HCT116 (cell line): ENCODE measurements at regions not wholly inside any gene's neighbourhood (a gene's known extent, or its start where the extent isn't known, plus 50 kb on each side); places are given as distances from the start of the nearest gene placed in this dataset.

Experiments used
- EZH2 ChIP-seq: fragments of 200-600 bp; sonication (generic); IDR thresholded peaks from 2 replicates; pipeline ENCODE4 v1.6.1; 2017; ENCODE audit warnings: antibody characterized with exemption, mixed run types
- FOSL1 ChIP-seq: IDR thresholded peaks from 2 replicates; pipeline ENCODE4 v1.6.1; 2012; ENCODE audit warnings: low read depth
- JUND ChIP-seq: IDR thresholded peaks from 2 replicates; pipeline ENCODE4 v1.6.1; 2012
- POLR2A ChIP-seq: IDR thresholded peaks from 2 replicates; pipeline ENCODE4 v1.7.0; 2011; ENCODE audit warnings: borderline replicate concordance; ENCODE audit not compliant: insufficient read depth, insufficient read length; ENCODE audit errors: extremely low read depth
- POLR2AphosphoS5 ChIP-seq: IDR thresholded peaks from 2 replicates; pipeline ENCODE4 v1.6.1; 2011; ENCODE audit warnings: mild to moderate bottlenecking, low read depth, low read length, moderate library complexity
- RAD21 ChIP-seq: IDR thresholded peaks from 2 replicates; pipeline ENCODE4 v1.6.1; 2012; ENCODE audit warnings: low read depth, mild to moderate bottlenecking
- SIN3A ChIP-seq: IDR thresholded peaks from 2 replicates; pipeline ENCODE4 v1.6.1; 2012; ENCODE audit warnings: low read depth
- TCF7L2 ChIP-seq: IDR thresholded peaks from 2 replicates; pipeline ENCODE4 v1.7.0; 2011; ENCODE audit warnings: borderline replicate concordance, inconsistent platforms; ENCODE audit not compliant: insufficient read depth, insufficient read length; ENCODE audit errors: extremely low read depth
- ZNF274 ChIP-seq: fragments of 200-500 bp; sonication (Bioruptor generic); IDR thresholded peaks from 2 replicates; pipeline ENCODE4 v1.6.1; 2014; ENCODE audit warnings: mild to moderate bottlenecking, low read depth, low read length, inconsistent platforms
- TF ChIP-seq, protein P1 (sequence below), 3 experiments: fragments of 200-600 bp in 1 of 3; sonication (generic) in 1 of 3; IDR thresholded peaks in 2 of 3; conservative IDR thresholded peaks in 1 of 3; 2 replicates each; pipeline ENCODE4 v1.5.1; 2012 to 2017; ENCODE audit warnings: low read depth in 2 of 3, low read length in 2 of 3, antibody characterized with exemption in 1 of 3, borderline replicate concordance in 1 of 3, control low read depth in 1 of 3, mild to moderate bottlenecking in 1 of 3, mixed read lengths in 1 of 3, mixed run types in 1 of 3, moderate library complexity in 1 of 3; ENCODE audit not compliant: insufficient read depth in 1 of 3
- TF ChIP-seq, protein P2 (sequence below): IDR thresholded peaks from 2 replicates; pipeline ENCODE4 v1.6.1; 2012; ENCODE audit warnings: low read depth

DNA sequence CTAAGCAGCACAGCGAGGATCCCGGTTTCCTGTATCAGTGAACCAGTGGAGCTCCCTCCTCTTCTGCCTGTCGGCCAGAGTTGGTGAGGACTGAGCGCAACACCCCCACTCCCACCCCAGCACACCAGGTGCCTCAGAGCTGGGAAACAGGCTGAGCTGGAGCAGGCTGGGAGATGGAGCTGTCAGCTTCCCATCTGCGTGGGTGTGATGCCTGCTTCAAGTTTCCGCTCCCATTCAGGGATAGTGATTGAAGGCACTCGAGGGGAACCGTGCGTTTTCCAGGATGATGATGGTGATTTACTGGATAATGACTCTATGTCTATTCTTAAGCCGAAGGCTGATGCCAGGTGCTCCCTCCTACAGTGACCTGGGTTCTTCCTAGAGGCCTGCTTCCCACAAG lies 144.5 kb downstream of the TMEM132E start:
- TF ChIP-seq POLR2A = no peak
- TF ChIP-seq, protein P1, sequence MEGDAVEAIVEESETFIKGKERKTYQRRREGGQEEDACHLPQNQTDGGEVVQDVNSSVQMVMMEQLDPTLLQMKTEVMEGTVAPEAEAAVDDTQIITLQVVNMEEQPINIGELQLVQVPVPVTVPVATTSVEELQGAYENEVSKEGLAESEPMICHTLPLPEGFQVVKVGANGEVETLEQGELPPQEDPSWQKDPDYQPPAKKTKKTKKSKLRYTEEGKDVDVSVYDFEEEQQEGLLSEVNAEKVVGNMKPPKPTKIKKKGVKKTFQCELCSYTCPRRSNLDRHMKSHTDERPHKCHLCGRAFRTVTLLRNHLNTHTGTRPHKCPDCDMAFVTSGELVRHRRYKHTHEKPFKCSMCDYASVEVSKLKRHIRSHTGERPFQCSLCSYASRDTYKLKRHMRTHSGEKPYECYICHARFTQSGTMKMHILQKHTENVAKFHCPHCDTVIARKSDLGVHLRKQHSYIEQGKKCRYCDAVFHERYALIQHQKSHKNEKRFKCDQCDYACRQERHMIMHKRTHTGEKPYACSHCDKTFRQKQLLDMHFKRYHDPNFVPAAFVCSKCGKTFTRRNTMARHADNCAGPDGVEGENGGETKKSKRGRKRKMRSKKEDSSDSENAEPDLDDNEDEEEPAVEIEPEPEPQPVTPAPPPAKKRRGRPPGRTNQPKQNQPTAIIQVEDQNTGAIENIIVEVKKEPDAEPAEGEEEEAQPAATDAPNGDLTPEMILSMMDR (IDR thresholded peaks at IDR 0.05 in 2 of 3, conservative IDR thresholded peaks at IDR 0.05 in 1 of 3; ENCODE audit: borderline replicate concordance in 1 of 3, insufficient read depth in 1 of 3, low read depth in 2 of 3, low read length in 2 of 3) = no peak
- no peak for TF ChIP-seq POLR2AphosphoS5
- no peak for TF ChIP-seq SIN3A
- TF ChIP-seq EZH2 = no peak
- TF ChIP-seq FOSL1 = no peak
- TF ChIP-seq, protein P2, sequence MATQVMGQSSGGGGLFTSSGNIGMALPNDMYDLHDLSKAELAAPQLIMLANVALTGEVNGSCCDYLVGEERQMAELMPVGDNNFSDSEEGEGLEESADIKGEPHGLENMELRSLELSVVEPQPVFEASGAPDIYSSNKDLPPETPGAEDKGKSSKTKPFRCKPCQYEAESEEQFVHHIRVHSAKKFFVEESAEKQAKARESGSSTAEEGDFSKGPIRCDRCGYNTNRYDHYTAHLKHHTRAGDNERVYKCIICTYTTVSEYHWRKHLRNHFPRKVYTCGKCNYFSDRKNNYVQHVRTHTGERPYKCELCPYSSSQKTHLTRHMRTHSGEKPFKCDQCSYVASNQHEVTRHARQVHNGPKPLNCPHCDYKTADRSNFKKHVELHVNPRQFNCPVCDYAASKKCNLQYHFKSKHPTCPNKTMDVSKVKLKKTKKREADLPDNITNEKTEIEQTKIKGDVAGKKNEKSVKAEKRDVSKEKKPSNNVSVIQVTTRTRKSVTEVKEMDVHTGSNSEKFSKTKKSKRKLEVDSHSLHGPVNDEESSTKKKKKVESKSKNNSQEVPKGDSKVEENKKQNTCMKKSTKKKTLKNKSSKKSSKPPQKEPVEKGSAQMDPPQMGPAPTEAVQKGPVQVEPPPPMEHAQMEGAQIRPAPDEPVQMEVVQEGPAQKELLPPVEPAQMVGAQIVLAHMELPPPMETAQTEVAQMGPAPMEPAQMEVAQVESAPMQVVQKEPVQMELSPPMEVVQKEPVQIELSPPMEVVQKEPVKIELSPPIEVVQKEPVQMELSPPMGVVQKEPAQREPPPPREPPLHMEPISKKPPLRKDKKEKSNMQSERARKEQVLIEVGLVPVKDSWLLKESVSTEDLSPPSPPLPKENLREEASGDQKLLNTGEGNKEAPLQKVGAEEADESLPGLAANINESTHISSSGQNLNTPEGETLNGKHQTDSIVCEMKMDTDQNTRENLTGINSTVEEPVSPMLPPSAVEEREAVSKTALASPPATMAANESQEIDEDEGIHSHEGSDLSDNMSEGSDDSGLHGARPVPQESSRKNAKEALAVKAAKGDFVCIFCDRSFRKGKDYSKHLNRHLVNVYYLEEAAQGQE = no peak
- TF ChIP-seq RAD21 = no peak
- no peak for TF ChIP-seq JUND
- TF ChIP-seq TCF7L2 = no peak
- TF ChIP-seq ZNF274 = no peak
